ENCODE measurements at regions not wholly inside any gene's neighbourhood (a gene's known extent, or its start where the extent isn't known, plus 50 kb on each side); places are given as distances from the start of the nearest gene placed in this dataset.

DNA sequence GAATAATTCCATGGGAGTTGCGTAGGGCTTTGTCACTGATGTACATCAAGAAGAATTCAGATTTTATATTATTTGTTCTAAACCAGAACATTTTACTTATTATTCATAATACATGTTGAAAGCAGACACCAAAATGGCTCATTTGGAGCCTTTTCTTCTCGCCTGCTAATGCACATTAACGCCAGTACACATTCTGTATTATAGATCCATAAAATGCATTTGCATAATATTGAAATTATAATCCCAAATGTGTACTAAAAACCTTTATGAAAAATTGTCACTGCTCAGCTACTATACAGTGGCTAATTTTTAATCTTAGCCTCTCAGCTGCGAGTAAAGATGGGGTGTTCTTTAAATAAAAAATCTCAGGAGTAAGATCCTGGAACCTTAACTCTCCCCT lies 452.2 kb upstream of the HNRNPA3 start:
- POLR2A ChIA-PET = no interaction called here
- Mint-ChIP-seq H3K4me3 (no peak overlapping the region), H3K27ac (no peak overlapping the region), H3K27me3 (ENCODE audit: low read depth) (no peaks in the 10 kb centered on the region), H3K9me3 (no peaks in the 10 kb centered on the region), H3K4me1 (peaks cover 67% of the 10 kb centered on the region), H3K36me3 (no peaks in the 10 kb centered on the region)
- DNase-seq (ENCODE audit: low spot score) (no peak), ATAC-seq (no peak)
- CTCF ChIA-PET = no interaction called here
- TF ChIP-seq, protein P1, sequence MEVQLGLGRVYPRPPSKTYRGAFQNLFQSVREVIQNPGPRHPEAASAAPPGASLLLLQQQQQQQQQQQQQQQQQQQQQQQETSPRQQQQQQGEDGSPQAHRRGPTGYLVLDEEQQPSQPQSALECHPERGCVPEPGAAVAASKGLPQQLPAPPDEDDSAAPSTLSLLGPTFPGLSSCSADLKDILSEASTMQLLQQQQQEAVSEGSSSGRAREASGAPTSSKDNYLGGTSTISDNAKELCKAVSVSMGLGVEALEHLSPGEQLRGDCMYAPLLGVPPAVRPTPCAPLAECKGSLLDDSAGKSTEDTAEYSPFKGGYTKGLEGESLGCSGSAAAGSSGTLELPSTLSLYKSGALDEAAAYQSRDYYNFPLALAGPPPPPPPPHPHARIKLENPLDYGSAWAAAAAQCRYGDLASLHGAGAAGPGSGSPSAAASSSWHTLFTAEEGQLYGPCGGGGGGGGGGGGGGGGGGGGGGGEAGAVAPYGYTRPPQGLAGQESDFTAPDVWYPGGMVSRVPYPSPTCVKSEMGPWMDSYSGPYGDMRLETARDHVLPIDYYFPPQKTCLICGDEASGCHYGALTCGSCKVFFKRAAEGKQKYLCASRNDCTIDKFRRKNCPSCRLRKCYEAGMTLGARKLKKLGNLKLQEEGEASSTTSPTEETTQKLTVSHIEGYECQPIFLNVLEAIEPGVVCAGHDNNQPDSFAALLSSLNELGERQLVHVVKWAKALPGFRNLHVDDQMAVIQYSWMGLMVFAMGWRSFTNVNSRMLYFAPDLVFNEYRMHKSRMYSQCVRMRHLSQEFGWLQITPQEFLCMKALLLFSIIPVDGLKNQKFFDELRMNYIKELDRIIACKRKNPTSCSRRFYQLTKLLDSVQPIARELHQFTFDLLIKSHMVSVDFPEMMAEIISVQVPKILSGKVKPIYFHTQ (CRISPR knock-in tag; IDR thresholded peaks at IDR 0.05) = no peak
- TF ChIP-seq ZNF121 (CRISPR knock-in tag; IDR thresholded peaks at IDR 0.05) (no peak), NFE2L1 (CRISPR knock-in tag; IDR thresholded peaks at IDR 0.05) (no peak), TP53 (CRISPR knock-in tag; IDR thresholded peaks at IDR 0.05) (no peak), ZNF423 (CRISPR knock-in tag; IDR thresholded peaks at IDR 0.05) (no peak), FOXJ3 (CRISPR knock-in tag; IDR thresholded peaks at IDR 0.05; ENCODE audit: borderline replicate concordance) (no peak), OVOL2 (CRISPR knock-in tag; IDR thresholded peaks at IDR 0.05; ENCODE audit: borderline replicate concordance) (no peak), MYBL2 (CRISPR knock-in tag; IDR thresholded peaks at IDR 0.05) (no peak), CREM (CRISPR knock-in tag; IDR thresholded peaks at IDR 0.05) (no peak), NFYB (CRISPR knock-in tag; conservative IDR thresholded peaks at IDR 0.05; ENCODE audit: low read depth) (no peak)
- TF ChIP-seq, protein P2, sequence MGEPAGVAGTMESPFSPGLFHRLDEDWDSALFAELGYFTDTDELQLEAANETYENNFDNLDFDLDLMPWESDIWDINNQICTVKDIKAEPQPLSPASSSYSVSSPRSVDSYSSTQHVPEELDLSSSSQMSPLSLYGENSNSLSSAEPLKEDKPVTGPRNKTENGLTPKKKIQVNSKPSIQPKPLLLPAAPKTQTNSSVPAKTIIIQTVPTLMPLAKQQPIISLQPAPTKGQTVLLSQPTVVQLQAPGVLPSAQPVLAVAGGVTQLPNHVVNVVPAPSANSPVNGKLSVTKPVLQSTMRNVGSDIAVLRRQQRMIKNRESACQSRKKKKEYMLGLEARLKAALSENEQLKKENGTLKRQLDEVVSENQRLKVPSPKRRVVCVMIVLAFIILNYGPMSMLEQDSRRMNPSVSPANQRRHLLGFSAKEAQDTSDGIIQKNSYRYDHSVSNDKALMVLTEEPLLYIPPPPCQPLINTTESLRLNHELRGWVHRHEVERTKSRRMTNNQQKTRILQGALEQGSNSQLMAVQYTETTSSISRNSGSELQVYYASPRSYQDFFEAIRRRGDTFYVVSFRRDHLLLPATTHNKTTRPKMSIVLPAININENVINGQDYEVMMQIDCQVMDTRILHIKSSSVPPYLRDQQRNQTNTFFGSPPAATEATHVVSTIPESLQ (CRISPR knock-in tag; IDR thresholded peaks at IDR 0.05) = no peak
- TF ChIP-seq, protein P3, sequence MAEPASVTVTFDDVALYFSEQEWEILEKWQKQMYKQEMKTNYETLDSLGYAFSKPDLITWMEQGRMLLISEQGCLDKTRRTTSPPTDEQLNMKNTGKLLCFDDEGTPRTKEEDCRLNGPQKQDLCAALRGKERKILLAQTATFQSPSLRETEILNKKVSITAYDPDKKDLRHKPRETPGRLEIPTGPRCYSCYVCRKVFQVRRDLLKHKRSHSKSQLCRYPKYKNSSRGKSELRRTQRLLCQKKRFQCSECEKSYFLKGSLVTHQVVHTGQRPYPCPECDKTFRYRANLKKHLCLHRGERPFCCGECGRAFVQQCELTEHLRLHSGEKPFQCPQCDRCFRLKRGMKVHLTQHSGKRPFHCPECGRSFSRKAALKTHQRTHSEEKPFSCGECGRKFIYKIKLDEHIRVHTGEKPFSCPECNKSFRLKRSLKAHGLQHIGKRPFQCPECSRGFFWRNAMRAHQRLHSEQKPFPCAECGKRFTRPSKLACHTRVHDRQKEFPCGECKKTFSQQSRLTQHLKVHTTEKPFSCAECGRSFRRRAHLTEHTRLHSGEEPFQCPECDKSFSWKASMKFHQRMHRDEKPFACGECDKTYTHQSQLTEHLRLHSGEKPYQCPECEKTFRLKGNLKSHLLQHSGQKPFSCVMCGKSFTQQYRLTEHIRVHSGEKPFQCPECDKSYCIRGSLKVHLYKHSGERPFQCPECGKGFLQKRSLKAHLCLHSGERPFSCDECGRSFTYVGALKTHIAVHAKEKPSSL (CRISPR knock-in tag; conservative IDR thresholded peaks at IDR 0.05) = no peak
- TF ChIP-seq, protein P4, sequence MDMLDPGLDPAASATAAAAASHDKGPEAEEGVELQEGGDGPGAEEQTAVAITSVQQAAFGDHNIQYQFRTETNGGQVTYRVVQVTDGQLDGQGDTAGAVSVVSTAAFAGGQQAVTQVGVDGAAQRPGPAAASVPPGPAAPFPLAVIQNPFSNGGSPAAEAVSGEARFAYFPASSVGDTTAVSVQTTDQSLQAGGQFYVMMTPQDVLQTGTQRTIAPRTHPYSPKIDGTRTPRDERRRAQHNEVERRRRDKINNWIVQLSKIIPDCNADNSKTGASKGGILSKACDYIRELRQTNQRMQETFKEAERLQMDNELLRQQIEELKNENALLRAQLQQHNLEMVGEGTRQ (CRISPR knock-in tag; IDR thresholded peaks at IDR 0.05) = no peak
- TF ChIP-seq, protein P5, sequence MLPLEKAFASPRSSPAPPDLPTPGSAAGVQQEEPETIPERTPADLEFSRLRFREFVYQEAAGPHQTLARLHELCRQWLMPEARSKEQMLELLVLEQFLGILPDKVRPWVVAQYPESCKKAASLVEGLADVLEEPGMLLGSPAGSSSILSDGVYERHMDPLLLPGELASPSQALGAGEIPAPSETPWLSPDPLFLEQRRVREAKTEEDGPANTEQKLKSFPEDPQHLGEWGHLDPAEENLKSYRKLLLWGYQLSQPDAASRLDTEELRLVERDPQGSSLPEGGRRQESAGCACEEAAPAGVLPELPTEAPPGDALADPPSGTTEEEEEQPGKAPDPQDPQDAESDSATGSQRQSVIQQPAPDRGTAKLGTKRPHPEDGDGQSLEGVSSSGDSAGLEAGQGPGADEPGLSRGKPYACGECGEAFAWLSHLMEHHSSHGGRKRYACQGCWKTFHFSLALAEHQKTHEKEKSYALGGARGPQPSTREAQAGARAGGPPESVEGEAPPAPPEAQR (CRISPR knock-in tag; IDR thresholded peaks at IDR 0.05) = no peak
- TF ChIP-seq, protein P6, sequence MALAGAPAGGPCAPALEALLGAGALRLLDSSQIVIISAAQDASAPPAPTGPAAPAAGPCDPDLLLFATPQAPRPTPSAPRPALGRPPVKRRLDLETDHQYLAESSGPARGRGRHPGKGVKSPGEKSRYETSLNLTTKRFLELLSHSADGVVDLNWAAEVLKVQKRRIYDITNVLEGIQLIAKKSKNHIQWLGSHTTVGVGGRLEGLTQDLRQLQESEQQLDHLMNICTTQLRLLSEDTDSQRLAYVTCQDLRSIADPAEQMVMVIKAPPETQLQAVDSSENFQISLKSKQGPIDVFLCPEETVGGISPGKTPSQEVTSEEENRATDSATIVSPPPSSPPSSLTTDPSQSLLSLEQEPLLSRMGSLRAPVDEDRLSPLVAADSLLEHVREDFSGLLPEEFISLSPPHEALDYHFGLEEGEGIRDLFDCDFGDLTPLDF (CRISPR knock-in tag; IDR thresholded peaks at IDR 0.05) = no peak
- TF ChIP-seq, protein P7, sequence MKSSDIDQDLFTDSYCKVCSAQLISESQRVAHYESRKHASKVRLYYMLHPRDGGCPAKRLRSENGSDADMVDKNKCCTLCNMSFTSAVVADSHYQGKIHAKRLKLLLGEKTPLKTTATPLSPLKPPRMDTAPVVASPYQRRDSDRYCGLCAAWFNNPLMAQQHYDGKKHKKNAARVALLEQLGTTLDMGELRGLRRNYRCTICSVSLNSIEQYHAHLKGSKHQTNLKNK (CRISPR knock-in tag; IDR thresholded peaks at IDR 0.05) = no peak

Data from WTC11 (cell line).